A673 (cell line): ENCODE measurements at regions not wholly inside any gene's neighbourhood (a gene's known extent, or its start where the extent isn't known, plus 50 kb on each side); places are given as distances from the start of the nearest gene placed in this dataset.

Experiments
- BruUV-seq: library from RNA; stranded (reverse); fragments of 400-500 nt; replicated peaks from 2 replicates; lab custom pipeline; 2021; lab: Mats Ljungman, UMichigan
- CTCF ChIA-PET: fragments of 300-600 bp; sonication (Branson Sonifier 250); formaldehyde crosslinking; loops from one replicate; lab custom pipeline; 2022; ENCODE audit warnings: antibody characterized with exemption; lab: Charles Lee
- POLR2A ChIA-PET: fragments of 300-600 bp; sonication (Branson Sonifier 250); formaldehyde crosslinking; loops from one replicate; lab custom pipeline; 2022; ENCODE audit warnings: antibody characterized with exemption; ENCODE audit not compliant: low non-redundant PET; lab: Charles Lee
- DNase-seq: peaks from one replicate; pipeline ENCODE4 v3.0.0-alpha.2; 2015; ENCODE audit warnings: low spot score
- H3K27ac ChIP-seq: fragments of 200-600 bp; sonication (generic); 2 replicates; pipeline ENCODE4 v1.5.1; 2016; ENCODE audit warnings: mixed run types, low read depth, mild to moderate bottlenecking, mixed read lengths, antibody characterized with exemption, low read length; ENCODE audit not compliant: poor library complexity, severe bottlenecking
- H3K27me3 ChIP-seq: fragments of 200-600 bp; sonication (generic); replicated peaks from 2 replicates; pipeline ENCODE4 v1.6.1; 2017; ENCODE audit warnings: mixed run types, low read depth, mild to moderate bottlenecking, mixed read lengths, antibody characterized with exemption, low read length; ENCODE audit not compliant: insufficient read depth, poor library complexity
- H3K36me3 ChIP-seq: fragments of 200-600 bp; sonication (generic); 2 replicates; pipeline ENCODE4 v1.6.1; 2016; ENCODE audit warnings: mixed run types, mild to moderate bottlenecking, mixed read lengths, antibody characterized with exemption, low read length; ENCODE audit not compliant: insufficient read depth, poor library complexity, severe bottlenecking
- H3K4me1 ChIP-seq: fragments of 200-600 bp; sonication (generic); 2 replicates; pipeline ENCODE4 v1.6.1; 2017; ENCODE audit warnings: mixed run types, mild to moderate bottlenecking, mixed read lengths, antibody characterized with exemption, low read length; ENCODE audit not compliant: insufficient read depth, poor library complexity, severe bottlenecking
- H3K4me3 ChIP-seq: fragments of 200-600 bp; sonication (generic); 2 replicates; pipeline ENCODE4 v1.5.1; 2016; ENCODE audit warnings: low read depth, mixed run types, mild to moderate bottlenecking, mixed read lengths, low read length; ENCODE audit not compliant: poor library complexity, severe bottlenecking
- H3K9me3 ChIP-seq: fragments of 200-600 bp; sonication (generic); 2 replicates; pipeline ENCODE4 v1.6.1; 2016; ENCODE audit warnings: mixed run types, low read depth, mild to moderate bottlenecking, mixed read lengths, antibody characterized with exemption, low read length; ENCODE audit not compliant: poor library complexity, severe bottlenecking
- CTCF ChIP-seq: fragments of 300-800, 200-600 bp; sonication (generic); conservative IDR thresholded peaks from 2 replicates; pipeline ENCODE4 v1.5.1; 2017; ENCODE audit warnings: low read depth, mild to moderate bottlenecking, antibody characterized with exemption, low read length, moderate library complexity, mixed read lengths
- EZH2 ChIP-seq: fragments of 200-600 bp; sonication (generic); IDR thresholded peaks from 2 replicates; pipeline ENCODE4 v1.6.1; 2017; ENCODE audit warnings: borderline replicate concordance, low read depth, mild to moderate bottlenecking, mixed read lengths, antibody characterized with exemption, low read length; ENCODE audit not compliant: poor library complexity, severe bottlenecking
- intact Hi-C: fragments of 100-400 bp; cut with micrococcal nuclease; formaldehyde crosslinking; loops from one replicate; pipeline ENCODE4 v1.10.0; 2022; ENCODE audit not compliant: unreplicated experiment

DNA sequence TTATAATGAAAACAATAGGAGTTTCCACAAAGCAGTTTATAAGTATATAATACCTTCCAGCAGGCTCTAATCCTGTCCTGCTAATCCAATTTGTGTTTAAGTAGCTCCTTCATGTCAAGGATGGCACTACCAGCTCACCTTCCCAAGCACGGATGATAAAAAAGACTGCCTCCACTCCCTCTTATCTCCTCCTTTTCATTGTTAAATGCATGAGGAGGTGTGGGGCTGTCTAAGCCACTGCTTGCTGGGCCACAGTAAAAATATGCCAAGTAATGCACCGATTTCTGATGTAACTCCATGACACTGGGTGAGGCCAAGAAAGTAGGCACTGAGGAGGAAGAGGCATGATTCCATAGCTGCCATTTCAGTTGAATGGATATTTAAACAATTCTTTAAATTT, 193.1 kb downstream of the ZIC5 start:
- no TSS peak for BruUV-seq
- no peaks in the 10 kb centered on the region for H3K36me3 ChIP-seq
- H3K4me3 ChIP-seq: no peak overlapping the region
- peaks cover 10% of the 10 kb centered on the region for H3K9me3 ChIP-seq
- DNase-seq: no peak
- no peak overlapping the region for H3K27ac ChIP-seq
- CTCF ChIA-PET: no interaction called here
- POLR2A ChIA-PET: interaction anchor here (0.6 kb wide), 1 partner anchor 68 kb away, joined by 3 read pairs; no protein-coding TSS in a partner anchor
- intact Hi-C loops: no loop called here
- no peaks in the 10 kb centered on the region for H3K4me1 ChIP-seq
- TF ChIP-seq EZH2: no peak
- TF ChIP-seq CTCF: no peak
- H3K27me3 ChIP-seq: no peaks in the 10 kb centered on the region

DNA sequence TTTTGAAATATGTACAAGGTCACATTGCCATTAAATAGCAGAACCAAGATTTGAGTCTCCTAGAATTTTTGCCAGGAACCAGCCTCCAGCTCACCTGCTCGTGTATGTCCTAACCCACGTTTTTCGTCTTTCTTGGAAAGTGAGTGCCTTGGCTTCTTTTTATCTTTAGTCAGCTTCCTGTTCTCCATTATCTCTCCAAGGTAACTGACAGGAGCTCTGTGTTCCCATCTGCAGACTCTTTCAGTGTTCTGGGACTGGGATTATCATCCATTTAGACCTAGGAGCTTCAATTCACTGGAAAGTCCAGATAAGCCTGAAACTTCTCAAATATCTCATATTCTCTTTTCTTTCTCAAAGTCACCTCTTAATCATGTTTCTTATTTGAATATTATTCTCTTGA, 193.7 kb downstream of the ZIC5 start:
- Histone ChIP-seq H3K4me3 (no peak overlapping the region), H3K4me1 (no peaks in the 10 kb centered on the region), H3K9me3 (peaks cover 9% of the 10 kb centered on the region), H3K27me3 (no peaks in the 10 kb centered on the region), H3K27ac (no peak overlapping the region), H3K36me3 (no peaks in the 10 kb centered on the region)
- ChIA-PET CTCF (no interaction called here), POLR2A (interaction anchor here (0.6 kb wide), 1 partner anchor 1492 kb away, joined by 4 read pairs; no protein-coding TSS in a partner anchor)
- intact Hi-C loops: no loop called here
- no TSS peak for BruUV-seq
- TF ChIP-seq EZH2: no peak
- TF ChIP-seq CTCF: no peak
- no peak for DNase-seq

DNA sequence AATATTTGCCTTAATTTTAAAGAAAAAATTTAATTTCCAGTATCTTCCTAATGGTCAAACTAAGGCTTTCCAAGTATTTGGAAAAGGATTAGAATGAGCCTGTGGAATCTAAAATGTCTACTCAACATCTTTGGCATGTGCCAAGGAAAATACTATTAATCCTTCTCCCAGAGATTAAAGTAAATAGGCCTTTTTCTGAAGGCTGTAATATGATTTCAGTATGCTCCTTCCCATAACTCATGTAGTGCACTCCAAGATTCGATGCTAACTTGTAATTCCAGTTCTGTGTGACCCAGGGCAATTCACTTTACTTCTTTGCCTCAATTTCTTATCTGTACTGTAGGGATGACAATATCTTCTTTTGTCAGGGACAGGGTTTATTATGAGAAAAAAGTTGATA, 196.9 kb downstream of the ZIC5 start:
- Histone ChIP-seq H3K27ac (no peak overlapping the region), H3K27me3 (no peaks in the 10 kb centered on the region), H3K4me1 (no peaks in the 10 kb centered on the region), H3K4me3 (no peak overlapping the region), H3K9me3 (no peaks in the 10 kb centered on the region), H3K36me3 (no peaks in the 10 kb centered on the region)
- TF ChIP-seq EZH2: no peak
- TF ChIP-seq CTCF: no peak
- no TSS peak for BruUV-seq
- intact Hi-C loops: no loop called here
- CTCF ChIA-PET: no interaction called here
- POLR2A ChIA-PET: no interaction called here
- DNase-seq: no peak
